GM21786 (cell line): ENCODE measurements at regions not wholly inside any gene's neighbourhood (a gene's known extent, or its start where the extent isn't known, plus 50 kb on each side); places are given as distances from the start of the nearest gene placed in this dataset.

ENCODE experiments used
- ATAC-seq: cut with Tn5 transposase; IDR thresholded peaks from one replicate; pipeline ENCODE4 v1.9.1; 2021; ENCODE audit not compliant: unreplicated experiment

GRCh38 chr3:44076221-44076829 is 165.4 kb upstream of the TOPAZ1 start:
- ATAC-seq = no peak

DNA sequence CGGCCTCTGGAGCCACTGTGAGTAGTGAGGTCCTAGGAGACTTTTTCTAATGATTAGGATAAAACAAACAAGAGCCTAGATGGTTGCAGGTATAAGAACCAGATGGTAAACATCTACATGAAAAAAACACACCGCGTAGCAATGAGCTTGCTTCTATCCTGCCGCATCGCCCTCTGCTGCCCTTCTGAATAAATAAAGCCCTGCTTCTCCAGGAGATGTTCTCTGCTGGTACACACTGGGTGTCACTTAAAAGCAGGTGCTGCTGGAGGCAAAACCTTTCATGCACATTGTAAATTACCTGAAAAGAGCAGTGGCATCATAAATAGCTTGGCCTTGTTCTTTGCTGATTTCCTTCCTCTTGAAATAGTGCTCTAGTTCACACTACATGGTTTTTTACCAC is 164.4 kb upstream of the TOPAZ1 start:
- ATAC-seq = no peak

DNA sequence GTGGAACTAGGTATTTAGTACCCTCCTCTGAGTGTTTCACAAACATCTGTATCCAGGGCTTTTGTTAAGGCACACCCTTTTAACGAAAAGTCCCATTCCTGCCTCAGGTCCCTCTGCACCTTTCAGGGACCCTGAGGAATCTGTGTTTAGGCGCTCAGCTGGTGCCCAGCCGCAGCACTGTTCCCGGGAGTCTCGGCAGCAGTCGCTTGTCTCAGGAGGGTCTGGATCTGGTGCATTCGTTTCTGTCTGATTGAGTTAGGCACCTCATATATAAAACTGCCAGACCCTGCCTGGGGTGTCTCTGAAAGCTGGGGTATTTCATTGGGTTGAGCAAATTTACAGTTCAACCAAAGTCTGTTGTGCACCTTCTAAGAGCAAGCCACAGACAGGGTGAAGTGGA is 162.8 kb upstream of the TOPAZ1 start:
- no peak for ATAC-seq

DNA sequence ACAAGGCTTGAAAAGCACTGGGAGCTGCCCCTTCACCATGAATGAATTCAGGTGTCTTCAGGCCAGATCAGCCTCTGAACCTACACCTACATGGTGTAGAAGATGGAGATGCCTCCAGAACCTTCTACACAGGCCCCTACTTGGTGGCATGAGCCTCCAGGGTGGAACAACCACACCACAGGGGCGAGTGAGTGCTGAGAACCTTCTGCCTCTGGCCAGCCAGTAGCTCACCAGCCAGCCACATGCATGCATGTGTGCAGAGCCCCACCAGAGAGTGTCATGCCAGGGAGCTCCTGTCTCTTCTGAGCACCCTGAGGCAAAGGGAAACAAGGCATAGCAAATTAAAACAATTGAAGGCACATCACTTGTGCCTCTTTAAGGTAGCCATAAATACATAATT is 161.8 kb upstream of the TOPAZ1 start:
- ATAC-seq = no peak

DNA sequence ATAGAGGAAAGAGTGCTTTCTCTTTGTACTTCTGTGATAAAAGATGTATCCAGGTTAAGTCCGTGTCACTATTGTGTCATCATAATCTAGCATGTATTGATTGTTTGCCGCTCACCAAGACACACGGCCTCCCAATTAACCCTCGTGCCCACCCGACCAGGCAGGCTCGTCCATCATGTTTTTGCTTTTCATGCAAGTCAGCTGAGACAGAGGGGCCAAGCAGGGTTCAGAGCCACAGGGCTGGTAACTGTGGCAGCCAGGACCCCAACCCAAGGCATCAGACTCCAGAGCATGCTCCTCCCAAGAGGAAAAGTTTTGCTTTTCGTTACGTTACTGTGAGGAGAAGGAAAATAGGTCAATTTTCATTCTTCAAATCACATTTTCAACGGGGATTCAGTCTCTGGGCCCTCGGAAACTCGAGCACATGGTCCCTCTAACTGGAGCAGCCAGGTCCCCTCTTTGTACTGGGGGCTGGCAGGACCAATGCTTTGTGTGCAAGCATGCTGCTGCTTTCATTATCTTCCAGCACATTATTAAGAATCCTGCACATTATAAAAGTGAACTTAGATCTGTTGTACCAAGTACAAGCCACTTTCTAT is 161.1 kb upstream of the TOPAZ1 start:
- no peak for ATAC-seq

- no peak for ATAC-seq
These were observed 151.7 kb upstream of the TOPAZ1 start for GRCh38 chr3:44090036-44090435.

DNA sequence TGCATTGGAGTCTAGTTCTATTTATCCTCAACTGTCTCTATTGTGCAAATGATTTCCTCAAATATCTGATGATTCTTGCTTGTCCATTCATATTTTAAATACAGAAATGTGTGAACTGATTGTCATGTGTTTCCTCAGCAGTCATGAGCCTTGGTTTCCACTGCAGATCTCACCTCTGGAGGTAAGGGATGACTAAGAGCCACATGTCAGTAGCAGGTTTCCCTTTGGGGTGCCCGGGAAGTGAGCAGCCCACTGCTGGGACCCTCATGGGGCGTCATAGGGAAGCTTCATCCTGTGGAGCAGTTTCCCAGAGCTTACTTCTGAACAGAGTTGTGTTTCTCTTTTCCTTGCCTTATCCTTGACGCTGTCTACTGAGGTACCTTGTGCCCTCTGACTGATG is 149.2 kb upstream of the TOPAZ1 start:
- ATAC-seq = no peak

DNA sequence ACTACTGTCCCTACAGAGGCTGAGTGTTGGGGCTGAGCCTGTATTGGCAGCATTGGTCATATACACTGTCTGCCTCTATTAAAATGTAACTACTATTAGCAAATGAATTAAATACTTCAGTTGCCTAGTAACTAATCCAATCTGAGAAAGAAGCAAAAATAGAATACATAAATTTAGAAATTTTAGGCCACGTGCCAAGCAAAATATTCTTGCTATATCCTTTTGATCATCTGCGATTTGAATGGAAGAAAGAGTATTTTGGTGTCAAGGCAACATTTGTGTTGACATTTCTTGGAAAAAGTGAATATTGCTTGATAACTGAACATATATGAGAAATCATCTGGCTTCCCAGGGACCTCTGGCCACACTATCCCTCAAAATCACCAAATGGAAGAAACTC is 148.2 kb upstream of the TOPAZ1 start:
- ATAC-seq = no peak

- no peak for ATAC-seq
These were observed 142.8 kb upstream of the TOPAZ1 start for GRCh38 chr3:44098656-44099415.

- ATAC-seq = no peak
These were observed 142.0 kb upstream of the TOPAZ1 start for GRCh38 chr3:44099566-44100297.

DNA sequence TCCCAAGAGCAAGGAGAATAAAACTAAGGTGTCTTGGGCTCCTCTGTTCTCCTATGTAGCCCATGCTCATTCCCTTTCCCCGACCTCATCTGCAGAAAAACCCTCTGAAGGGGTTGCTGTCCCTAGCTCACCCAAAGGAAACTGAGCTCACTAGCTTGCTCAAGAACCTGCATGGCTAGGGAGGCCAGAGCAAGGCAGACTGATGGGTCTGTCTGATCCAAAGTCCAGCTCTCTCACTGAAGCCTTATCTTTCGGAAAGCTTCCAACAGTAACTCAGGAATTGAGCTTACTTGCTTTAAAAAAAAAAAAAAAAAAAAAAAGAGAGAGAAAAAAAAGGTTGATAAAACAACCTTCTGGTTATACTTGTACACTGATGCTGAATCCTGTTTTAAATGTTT is 141.4 kb upstream of the TOPAZ1 start:
- no peak for ATAC-seq

- no peak for ATAC-seq
These were observed 137.6 kb upstream of the TOPAZ1 start for GRCh38 chr3:44104043-44104442.

DNA sequence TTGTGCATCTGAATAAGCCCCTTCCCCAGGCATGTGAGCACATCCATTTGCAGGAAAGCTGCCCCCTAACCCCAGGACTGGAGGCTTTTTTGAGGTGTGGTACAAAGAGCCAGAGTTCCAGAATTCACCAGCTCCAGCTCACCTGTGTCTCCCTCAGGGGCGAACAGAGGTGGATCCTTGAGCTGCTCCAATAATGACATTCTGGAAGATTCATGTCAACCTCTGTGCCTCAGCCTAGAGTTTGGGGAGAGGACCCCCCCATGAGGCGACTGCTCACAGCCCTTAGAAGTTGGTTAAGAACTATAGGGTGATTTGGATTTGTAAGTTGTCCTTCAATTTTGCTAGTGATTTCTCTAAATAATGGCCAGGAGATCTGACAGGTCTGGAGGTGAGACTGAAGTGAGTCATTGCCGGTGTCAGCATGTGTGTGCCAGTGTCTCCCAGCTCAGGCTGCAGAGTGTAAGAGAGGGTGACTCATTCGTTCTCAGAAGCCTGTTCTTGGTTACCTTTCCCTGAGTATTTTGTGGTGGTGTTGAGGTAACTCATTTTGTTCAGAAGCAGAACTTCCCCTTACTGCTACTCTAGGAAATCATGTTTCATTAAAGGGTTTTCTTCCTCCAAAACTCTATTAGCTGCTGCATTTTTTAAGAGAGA is 136.9 kb upstream of the TOPAZ1 start:
- peak; percentile 98 for ATAC-seq

- no peak for ATAC-seq
These were observed 136.1 kb upstream of the TOPAZ1 start for GRCh38 chr3:44105571-44105970.

- ATAC-seq = no peak
These were observed 134.9 kb upstream of the TOPAZ1 start for GRCh38 chr3:44106756-44107155.

GRCh38 chr3:44108481-44108880 is 133.2 kb upstream of the TOPAZ1 start:
- no peak for ATAC-seq

GRCh38 chr3:44109771-44110361 is 131.8 kb upstream of the TOPAZ1 start:
- no peak for ATAC-seq

GRCh38 chr3:44110648-44111047 is 131.0 kb upstream of the TOPAZ1 start:
- no peak for ATAC-seq

DNA sequence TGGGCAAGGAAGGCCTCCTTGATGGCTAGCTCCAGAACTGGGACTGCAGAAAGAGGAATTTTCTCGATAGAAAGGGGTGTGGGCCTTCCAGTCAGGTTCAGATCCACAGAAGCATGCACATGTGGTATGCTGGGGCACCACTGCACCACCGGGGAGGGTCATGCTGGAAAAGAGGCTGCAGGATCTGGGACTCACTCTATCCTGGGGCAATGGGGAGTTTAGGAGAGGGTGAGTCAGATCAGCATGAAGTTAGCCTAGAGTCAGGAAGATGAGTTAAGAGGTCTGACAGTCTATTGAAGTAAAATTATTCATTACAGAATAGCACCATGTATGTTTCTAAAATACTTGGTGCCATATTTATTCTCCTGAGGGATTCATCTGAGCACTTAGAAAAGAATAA is 130.2 kb upstream of the TOPAZ1 start:
- ATAC-seq = no peak

- ATAC-seq = no peak
These were observed 127.5 kb upstream of the TOPAZ1 start for GRCh38 chr3:44114142-44114541.

- ATAC-seq = no peak
These were observed 124.4 kb upstream of the TOPAZ1 start for GRCh38 chr3:44117239-44117638.
